ENCODE measurements at regions not wholly inside any gene's neighbourhood (a gene's known extent, or its start where the extent isn't known, plus 50 kb on each side); places are given as distances from the start of the nearest gene placed in this dataset.

DNA sequence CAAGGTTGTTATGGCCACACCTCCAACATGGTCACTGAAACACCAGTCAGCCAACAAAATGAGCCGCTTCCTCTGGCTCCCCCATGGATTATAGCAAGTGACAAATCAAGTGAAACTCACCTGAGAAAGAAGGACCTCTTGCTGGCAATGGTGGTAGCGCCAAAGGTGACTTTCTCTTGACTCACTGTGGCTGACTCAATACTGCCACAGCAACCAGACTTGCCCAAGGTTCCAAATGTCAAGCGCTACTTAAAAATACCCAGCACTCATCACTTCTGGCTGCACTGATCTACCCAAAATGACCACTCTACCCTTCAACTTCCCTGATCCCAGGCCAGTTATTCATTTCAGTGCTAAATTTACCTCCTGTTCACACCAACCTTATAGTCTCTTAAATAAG is 495.5 kb downstream of the FOXO1 start:
- Histone ChIP-seq H3K4me3 (replicated peaks in 1 of 4; ENCODE audit: control extremely low read depth in 1 of 4, insufficient read depth in 1 of 4, low read depth in 3 of 4, low read length in 4 of 4) (no peak overlapping the region), H3K4me2 (ENCODE audit: extremely low read depth, insufficient read depth, low read length) (no peak overlapping the region), H3K27me3 (ENCODE audit: control insufficient read depth, insufficient read depth, low read length) (peaks cover 2% of the 10 kb centered on the region), H3K9me3 (ENCODE audit: control insufficient read depth, insufficient read depth, low read depth, low read length) (no peaks in the 10 kb centered on the region), H4K20me1 (ENCODE audit: control insufficient read depth, extremely low read depth, insufficient read depth, low read length) (no peaks in the 10 kb centered on the region), H3K4me1 (ENCODE audit: control insufficient read depth, extremely low read depth, insufficient read depth, low read length) (no peaks in the 10 kb centered on the region), H3K27ac (ENCODE audit: insufficient read depth, low read length) (no peak overlapping the region), H3K79me2 (ENCODE audit: control insufficient read depth, insufficient read depth, low read length) (no peaks in the 10 kb centered on the region), H3K9ac (ENCODE audit: insufficient read depth, low read length) (no peak overlapping the region), H2AFZ (ENCODE audit: low read length) (no peak overlapping the region), H3K36me3 (ENCODE audit: control insufficient read depth, insufficient read depth, low read length) (no peaks in the 10 kb centered on the region)
- DNase-seq (ENCODE audit: low read depth in 2 of 2), result no peak
- TF ChIP-seq, protein P1, sequence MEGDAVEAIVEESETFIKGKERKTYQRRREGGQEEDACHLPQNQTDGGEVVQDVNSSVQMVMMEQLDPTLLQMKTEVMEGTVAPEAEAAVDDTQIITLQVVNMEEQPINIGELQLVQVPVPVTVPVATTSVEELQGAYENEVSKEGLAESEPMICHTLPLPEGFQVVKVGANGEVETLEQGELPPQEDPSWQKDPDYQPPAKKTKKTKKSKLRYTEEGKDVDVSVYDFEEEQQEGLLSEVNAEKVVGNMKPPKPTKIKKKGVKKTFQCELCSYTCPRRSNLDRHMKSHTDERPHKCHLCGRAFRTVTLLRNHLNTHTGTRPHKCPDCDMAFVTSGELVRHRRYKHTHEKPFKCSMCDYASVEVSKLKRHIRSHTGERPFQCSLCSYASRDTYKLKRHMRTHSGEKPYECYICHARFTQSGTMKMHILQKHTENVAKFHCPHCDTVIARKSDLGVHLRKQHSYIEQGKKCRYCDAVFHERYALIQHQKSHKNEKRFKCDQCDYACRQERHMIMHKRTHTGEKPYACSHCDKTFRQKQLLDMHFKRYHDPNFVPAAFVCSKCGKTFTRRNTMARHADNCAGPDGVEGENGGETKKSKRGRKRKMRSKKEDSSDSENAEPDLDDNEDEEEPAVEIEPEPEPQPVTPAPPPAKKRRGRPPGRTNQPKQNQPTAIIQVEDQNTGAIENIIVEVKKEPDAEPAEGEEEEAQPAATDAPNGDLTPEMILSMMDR (conservative IDR thresholded peaks at IDR 0.05 in 1 of 2, IDR thresholded peaks at IDR 0.05 in 1 of 2; ENCODE audit: low read depth in 1 of 2, low read length in 2 of 2), result no peak
- no peak for TF ChIP-seq EZH2 (IDR thresholded peaks at IDR 0.05; ENCODE audit: low read length, missing control alignments)

DNA sequence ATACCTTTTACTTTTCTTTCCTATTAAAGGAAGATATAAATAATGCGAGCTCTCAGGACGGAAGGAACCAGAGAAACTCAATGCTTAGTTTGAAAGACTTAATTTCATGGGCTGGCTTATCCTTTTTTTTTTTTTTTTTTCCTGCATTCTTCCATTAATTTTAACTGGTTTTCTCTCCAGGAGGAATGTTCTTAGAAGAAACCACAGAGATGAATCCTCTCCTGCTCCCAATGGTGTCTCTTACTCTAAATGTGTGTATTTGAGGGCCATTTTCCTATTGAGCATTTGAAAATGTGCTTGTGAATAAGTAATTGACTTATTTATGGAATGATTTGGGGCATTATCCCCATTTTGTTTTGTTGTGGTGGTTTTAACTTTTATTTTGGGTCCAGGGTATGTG is 494.9 kb downstream of the FOXO1 start:
- no peak for DNase-seq (ENCODE audit: low read depth in 2 of 2)
- Histone ChIP-seq H3K27me3 (ENCODE audit: control insufficient read depth, insufficient read depth, low read length) (peaks cover 2% of the 10 kb centered on the region), H3K79me2 (ENCODE audit: control insufficient read depth, insufficient read depth, low read length) (no peaks in the 10 kb centered on the region), H3K9ac (ENCODE audit: insufficient read depth, low read length) (no peak overlapping the region), H3K36me3 (ENCODE audit: control insufficient read depth, insufficient read depth, low read length) (no peaks in the 10 kb centered on the region), H4K20me1 (ENCODE audit: control insufficient read depth, extremely low read depth, insufficient read depth, low read length) (no peaks in the 10 kb centered on the region), H3K4me1 (ENCODE audit: control insufficient read depth, extremely low read depth, insufficient read depth, low read length) (no peaks in the 10 kb centered on the region), H3K4me2 (ENCODE audit: extremely low read depth, insufficient read depth, low read length) (no peak overlapping the region), H2AFZ (ENCODE audit: low read length) (no peak overlapping the region), H3K4me3 (replicated peaks in 1 of 4; ENCODE audit: control extremely low read depth in 1 of 4, insufficient read depth in 1 of 4, low read depth in 3 of 4, low read length in 4 of 4) (no peak overlapping the region), H3K9me3 (ENCODE audit: control insufficient read depth, insufficient read depth, low read depth, low read length) (no peaks in the 10 kb centered on the region), H3K27ac (ENCODE audit: insufficient read depth, low read length) (no peak overlapping the region)
- TF ChIP-seq, protein P1 (conservative IDR thresholded peaks at IDR 0.05 in 1 of 2, IDR thresholded peaks at IDR 0.05 in 1 of 2; ENCODE audit: low read depth in 1 of 2, low read length in 2 of 2), result no peak
- TF ChIP-seq EZH2 (IDR thresholded peaks at IDR 0.05; ENCODE audit: low read length, missing control alignments), result no peak

DNA sequence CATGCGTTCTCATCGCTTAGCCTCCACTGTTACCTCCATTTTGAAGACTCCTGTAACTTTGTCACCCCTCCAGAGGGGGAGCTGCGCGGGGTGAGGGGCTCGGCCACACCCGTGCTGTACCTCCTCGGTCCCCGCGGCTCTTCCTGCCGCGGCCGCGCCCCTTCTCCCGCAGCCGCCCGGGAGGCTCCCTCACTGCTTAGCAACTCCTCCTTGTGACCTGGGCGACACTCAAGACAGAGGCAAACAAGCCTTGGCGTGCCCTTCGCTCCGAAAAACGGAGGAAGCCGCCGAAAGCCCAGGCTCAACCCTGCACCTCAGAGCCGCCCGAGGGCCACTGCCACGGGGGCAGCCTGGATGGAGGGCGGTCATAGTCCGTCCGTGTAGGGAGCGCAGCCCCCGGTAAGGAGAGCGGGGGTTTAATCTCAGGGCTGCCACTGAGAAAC is 494.3 kb downstream of the FOXO1 start:
- TF ChIP-seq EZH2 (IDR thresholded peaks at IDR 0.05; ENCODE audit: low read length, missing control alignments), result no peak
- TF ChIP-seq, protein P1 (conservative IDR thresholded peaks at IDR 0.05 in 1 of 2, IDR thresholded peaks at IDR 0.05 in 1 of 2; ENCODE audit: low read depth in 1 of 2, low read length in 2 of 2), result no peak
- Histone ChIP-seq H3K4me3 (replicated peaks in 1 of 4; ENCODE audit: control extremely low read depth in 1 of 4, insufficient read depth in 1 of 4, low read depth in 3 of 4, low read length in 4 of 4) (no peak overlapping the region), H3K9me3 (ENCODE audit: control insufficient read depth, insufficient read depth, low read depth, low read length) (no peaks in the 10 kb centered on the region), H3K27me3 (ENCODE audit: control insufficient read depth, insufficient read depth, low read length) (peaks cover 2% of the 10 kb centered on the region), H2AFZ (ENCODE audit: low read length) (no peak overlapping the region), H3K4me2 (ENCODE audit: extremely low read depth, insufficient read depth, low read length) (no peak overlapping the region), H3K27ac (ENCODE audit: insufficient read depth, low read length) (no peak overlapping the region), H3K9ac (ENCODE audit: insufficient read depth, low read length) (no peak overlapping the region), H3K79me2 (ENCODE audit: control insufficient read depth, insufficient read depth, low read length) (no peaks in the 10 kb centered on the region), H3K36me3 (ENCODE audit: control insufficient read depth, insufficient read depth, low read length) (no peaks in the 10 kb centered on the region), H3K4me1 (ENCODE audit: control insufficient read depth, extremely low read depth, insufficient read depth, low read length) (no peaks in the 10 kb centered on the region), H4K20me1 (ENCODE audit: control insufficient read depth, extremely low read depth, insufficient read depth, low read length) (no peaks in the 10 kb centered on the region)
- no peak for DNase-seq (ENCODE audit: low read depth in 2 of 2)

Data from fibroblast of lung (primary cell).